ENCODE measurements at regions not wholly inside any gene's neighbourhood (a gene's known extent, or its start where the extent isn't known, plus 50 kb on each side); places are given as distances from the start of the nearest gene placed in this dataset.

DNA sequence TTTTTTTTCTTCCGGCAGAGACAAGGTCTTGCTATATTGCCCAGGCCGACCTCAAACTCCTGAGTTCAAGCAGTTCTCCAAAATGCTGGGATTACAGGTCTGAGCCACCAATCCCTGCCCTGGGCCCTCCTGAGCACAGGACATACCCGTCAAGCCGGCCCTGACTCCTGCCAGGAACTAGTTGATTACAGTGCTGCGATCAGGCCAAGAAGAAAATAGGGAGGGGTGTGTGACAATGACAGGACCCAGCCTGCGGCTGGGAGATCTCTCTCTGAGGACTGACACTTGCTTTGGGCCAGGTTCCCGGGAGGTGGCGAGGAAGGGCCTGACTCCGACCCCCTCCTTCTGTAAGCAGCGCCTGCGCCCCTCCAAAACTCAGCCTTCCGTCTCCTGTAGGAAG is 276.6 kb downstream of the MRTFB start:
- no peaks in the 10 kb centered on the region for H3K36me3 ChIP-seq (ENCODE audit: control insufficient read depth in 2 of 2, insufficient read depth in 1 of 2, low read length in 2 of 2)
- TF ChIP-seq, protein P1, sequence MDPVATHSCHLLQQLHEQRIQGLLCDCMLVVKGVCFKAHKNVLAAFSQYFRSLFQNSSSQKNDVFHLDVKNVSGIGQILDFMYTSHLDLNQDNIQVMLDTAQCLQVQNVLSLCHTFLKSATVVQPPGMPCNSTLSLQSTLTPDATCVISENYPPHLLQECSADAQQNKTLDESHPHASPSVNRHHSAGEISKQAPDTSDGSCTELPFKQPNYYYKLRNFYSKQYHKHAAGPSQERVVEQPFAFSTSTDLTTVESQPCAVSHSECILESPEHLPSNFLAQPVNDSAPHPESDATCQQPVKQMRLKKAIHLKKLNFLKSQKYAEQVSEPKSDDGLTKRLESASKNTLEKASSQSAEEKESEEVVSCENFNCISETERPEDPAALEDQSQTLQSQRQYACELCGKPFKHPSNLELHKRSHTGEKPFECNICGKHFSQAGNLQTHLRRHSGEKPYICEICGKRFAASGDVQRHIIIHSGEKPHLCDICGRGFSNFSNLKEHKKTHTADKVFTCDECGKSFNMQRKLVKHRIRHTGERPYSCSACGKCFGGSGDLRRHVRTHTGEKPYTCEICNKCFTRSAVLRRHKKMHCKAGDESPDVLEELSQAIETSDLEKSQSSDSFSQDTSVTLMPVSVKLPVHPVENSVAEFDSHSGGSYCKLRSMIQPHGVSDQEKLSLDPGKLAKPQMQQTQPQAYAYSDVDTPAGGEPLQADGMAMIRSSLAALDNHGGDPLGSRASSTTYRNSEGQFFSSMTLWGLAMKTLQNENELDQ (tag by site-specific recombination; IDR thresholded peaks at IDR 0.05; ENCODE audit: low read depth), result no peak
- no peak for TF ChIP-seq ZNF174 (tag by site-specific recombination; IDR thresholded peaks at IDR 0.05)
- POLR2A ChIA-PET, result no interaction called here
- no peaks in the 10 kb centered on the region for H3K4me1 ChIP-seq (ENCODE audit: control insufficient read depth, insufficient read depth, low read length)
- CTCF ChIA-PET, result no interaction called here
- H3K4me3 ChIP-seq (ENCODE audit: low read depth, low read length), result no peak overlapping the region
- H3K9me3 ChIP-seq (ENCODE audit: control insufficient read depth, insufficient read depth, low read depth, low read length), result no peaks in the 10 kb centered on the region
- no peak overlapping the region for H3K27ac ChIP-seq (ENCODE audit: extremely low read depth, low read depth, low read length)

DNA sequence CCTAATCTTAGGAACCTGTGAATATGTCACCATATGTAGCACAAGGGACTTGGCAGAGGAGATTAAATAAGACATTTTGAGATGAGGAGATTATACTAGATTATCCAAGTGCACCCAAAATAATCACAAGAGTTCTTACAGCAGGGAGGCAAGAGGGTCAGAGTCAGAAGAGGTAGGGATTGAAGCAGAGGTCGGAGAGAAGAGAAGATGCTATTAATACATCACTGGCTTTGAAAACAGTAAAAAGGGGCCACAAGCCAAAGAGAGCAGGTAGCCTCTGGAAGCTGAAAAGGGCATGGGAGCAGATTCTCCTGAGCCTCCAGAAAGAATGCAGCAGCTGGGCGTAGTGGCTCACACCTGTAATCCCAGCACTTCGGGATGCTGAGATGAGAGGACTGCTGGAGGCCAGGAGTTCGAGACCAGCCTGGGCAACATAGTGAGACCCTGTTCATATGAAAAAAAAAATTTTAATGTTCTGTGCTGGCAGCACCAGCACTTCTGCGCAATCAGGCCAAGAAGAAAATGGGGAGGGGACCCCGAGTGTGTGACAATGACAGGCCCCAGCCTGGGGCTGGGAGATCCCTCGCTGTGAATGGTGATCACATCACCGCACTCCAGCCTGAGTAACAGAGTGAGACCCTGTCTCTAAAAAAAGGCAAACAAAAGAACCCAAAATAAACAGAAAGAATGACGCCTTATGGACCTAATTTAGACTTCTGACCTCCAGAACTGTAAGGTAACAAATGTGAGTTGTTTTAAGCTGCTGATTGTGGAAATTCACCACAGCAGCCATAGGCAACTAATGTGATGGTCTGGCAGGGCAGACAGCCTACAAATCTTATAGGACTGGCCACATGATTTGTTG is 275.4 kb downstream of the MRTFB start:
- ChIA-PET POLR2A (no interaction called here), CTCF (interaction anchor here (0.5 kb wide), 1 partner anchor 252 kb away, joined by 3 read pairs; no protein-coding TSS in a partner anchor)
- no peak for TF ChIP-seq OVOL3 (tag by site-specific recombination; IDR thresholded peaks at IDR 0.05)
- TF ChIP-seq, protein P2, sequence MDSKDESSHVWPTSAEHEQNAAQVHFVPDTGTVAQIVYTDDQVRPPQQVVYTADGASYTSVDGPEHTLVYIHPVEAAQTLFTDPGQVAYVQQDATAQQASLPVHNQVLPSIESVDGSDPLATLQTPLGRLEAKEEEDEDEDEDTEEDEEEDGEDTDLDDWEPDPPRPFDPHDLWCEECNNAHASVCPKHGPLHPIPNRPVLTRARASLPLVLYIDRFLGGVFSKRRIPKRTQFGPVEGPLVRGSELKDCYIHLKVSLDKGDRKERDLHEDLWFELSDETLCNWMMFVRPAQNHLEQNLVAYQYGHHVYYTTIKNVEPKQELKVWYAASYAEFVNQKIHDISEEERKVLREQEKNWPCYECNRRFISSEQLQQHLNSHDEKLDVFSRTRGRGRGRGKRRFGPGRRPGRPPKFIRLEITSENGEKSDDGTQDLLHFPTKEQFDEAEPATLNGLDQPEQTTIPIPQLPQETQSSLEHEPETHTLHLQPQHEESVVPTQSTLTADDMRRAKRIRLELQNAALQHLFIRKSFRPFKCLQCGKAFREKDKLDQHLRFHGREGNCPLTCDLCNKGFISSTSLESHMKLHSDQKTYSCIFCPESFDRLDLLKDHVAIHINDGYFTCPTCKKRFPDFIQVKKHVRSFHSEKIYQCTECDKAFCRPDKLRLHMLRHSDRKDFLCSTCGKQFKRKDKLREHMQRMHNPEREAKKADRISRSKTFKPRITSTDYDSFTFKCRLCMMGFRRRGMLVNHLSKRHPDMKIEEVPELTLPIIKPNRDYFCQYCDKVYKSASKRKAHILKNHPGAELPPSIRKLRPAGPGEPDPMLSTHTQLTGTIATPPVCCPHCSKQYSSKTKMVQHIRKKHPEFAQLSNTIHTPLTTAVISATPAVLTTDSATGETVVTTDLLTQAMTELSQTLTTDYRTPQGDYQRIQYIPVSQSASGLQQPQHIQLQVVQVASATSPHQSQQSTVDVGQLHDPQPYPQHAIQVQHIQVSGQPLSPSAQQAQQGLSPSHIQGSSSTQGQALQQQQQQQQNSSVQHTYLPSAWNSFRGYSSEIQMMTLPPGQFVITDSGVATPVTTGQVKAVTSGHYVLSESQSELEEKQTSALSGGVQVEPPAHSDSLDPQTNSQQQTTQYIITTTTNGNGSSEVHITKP (tag by site-specific recombination; IDR thresholded peaks at IDR 0.05), result no peak
- no peak for TF ChIP-seq EGR2 (tag by site-specific recombination; IDR thresholded peaks at IDR 0.05; ENCODE audit: low read depth)
- TF ChIP-seq MYNN (tag by site-specific recombination; IDR thresholded peaks at IDR 0.05; ENCODE audit: borderline replicate concordance), result no peak
- TF ChIP-seq KLF1 (tag by site-specific recombination; IDR thresholded peaks at IDR 0.05), result no peak
- TF ChIP-seq WT1 (tag by site-specific recombination; IDR thresholded peaks at IDR 0.05), result no peak
- no peak for TF ChIP-seq ZNF132 (tag by site-specific recombination; IDR thresholded peaks at IDR 0.05; ENCODE audit: borderline replicate concordance)
- no peak for TF ChIP-seq ZNF112 (tag by site-specific recombination; IDR thresholded peaks at IDR 0.05)
- TF ChIP-seq, protein P3, sequence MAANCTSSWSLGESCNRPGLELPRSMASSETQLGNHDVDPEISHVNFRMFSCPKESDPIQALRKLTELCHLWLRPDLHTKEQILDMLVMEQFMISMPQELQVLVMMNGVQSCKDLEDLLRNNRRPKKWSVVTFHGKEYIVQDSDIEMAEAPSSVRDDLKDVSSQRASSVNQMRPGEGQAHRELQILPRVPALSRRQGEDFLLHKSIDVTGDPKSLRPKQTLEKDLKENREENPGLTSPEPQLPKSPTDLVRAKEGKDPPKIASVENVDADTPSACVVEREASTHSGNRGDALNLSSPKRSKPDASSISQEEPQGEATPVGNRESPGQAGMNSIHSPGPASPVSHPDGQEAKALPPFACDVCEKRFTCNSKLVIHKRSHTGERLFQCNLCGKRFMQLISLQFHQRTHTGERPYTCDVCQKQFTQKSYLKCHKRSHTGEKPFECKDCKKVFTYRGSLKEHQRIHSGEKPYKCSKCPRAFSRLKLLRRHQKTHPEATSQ (tag by site-specific recombination; IDR thresholded peaks at IDR 0.05), result no peak
- TF ChIP-seq, protein P4, sequence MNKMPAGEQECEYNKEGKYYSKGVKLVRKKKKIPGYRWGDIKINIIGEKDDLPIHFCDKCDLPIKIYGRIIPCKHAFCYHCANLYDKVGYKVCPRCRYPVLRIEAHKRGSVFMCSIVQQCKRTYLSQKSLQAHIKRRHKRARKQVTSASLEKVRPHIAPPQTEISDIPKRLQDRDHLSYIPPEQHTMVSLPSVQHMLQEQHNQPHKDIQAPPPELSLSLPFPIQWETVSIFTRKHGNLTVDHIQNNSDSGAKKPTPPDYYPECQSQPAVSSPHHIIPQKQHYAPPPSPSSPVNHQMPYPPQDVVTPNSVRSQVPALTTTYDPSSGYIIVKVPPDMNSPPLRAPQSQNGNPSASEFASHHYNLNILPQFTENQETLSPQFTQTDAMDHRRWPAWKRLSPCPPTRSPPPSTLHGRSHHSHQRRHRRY (tag by site-specific recombination; IDR thresholded peaks at IDR 0.05), result no peak
- TF ChIP-seq, protein P5, sequence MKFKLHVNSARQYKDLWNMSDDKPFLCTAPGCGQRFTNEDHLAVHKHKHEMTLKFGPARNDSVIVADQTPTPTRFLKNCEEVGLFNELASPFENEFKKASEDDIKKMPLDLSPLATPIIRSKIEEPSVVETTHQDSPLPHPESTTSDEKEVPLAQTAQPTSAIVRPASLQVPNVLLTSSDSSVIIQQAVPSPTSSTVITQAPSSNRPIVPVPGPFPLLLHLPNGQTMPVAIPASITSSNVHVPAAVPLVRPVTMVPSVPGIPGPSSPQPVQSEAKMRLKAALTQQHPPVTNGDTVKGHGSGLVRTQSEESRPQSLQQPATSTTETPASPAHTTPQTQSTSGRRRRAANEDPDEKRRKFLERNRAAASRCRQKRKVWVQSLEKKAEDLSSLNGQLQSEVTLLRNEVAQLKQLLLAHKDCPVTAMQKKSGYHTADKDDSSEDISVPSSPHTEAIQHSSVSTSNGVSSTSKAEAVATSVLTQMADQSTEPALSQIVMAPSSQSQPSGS (tag by site-specific recombination; IDR thresholded peaks at IDR 0.05; ENCODE audit: low read depth), result no peak
- no peak for TF ChIP-seq ZFP69B (tag by site-specific recombination; IDR thresholded peaks at IDR 0.05)
- TF ChIP-seq ZNF202 (tag by site-specific recombination; IDR thresholded peaks at IDR 0.05; ENCODE audit: borderline replicate concordance), result no peak
- no peak for TF ChIP-seq ZNF37A (tag by site-specific recombination; IDR thresholded peaks at IDR 0.05)
- no peak for TF ChIP-seq ZNF776 (tag by site-specific recombination; IDR thresholded peaks at IDR 0.05; ENCODE audit: borderline replicate concordance)
- TF ChIP-seq ZFHX2 (tag by site-specific recombination; conservative IDR thresholded peaks at IDR 0.05), result no peak
- no peak for TF ChIP-seq GLI2 (tag by site-specific recombination; IDR thresholded peaks at IDR 0.05; ENCODE audit: borderline replicate concordance, low read depth)
- TF ChIP-seq ZBTB20 (tag by site-specific recombination; IDR thresholded peaks at IDR 0.05), result no peak
- TF ChIP-seq ZNF544 (tag by site-specific recombination; IDR thresholded peaks at IDR 0.05), result no peak
- Histone ChIP-seq H3K36me3 (ENCODE audit: control insufficient read depth in 2 of 2, insufficient read depth in 1 of 2, low read length in 2 of 2) (no peaks in the 10 kb centered on the region), H3K9me3 (ENCODE audit: control insufficient read depth, insufficient read depth, low read depth, low read length) (no peaks in the 10 kb centered on the region), H3K4me1 (ENCODE audit: control insufficient read depth, insufficient read depth, low read length) (no peaks in the 10 kb centered on the region), H3K4me3 (ENCODE audit: low read depth, low read length) (no peak overlapping the region), H3K27ac (ENCODE audit: extremely low read depth, low read depth, low read length) (no peak overlapping the region)

All from HEK293 (cell line).